GM23338 (cell line): ENCODE measurements at regions not wholly inside any gene's neighbourhood (a gene's known extent, or its start where the extent isn't known, plus 50 kb on each side); places are given as distances from the start of the nearest gene placed in this dataset.

Source experiments
- ATAC-seq: fragments of 200-7000 bp; cut with Tn5 transposase; 3 replicates; pipeline ENCODE4 v1.9.1; 2020
- DNase-seq: peaks from one replicate; pipeline ENCODE4 v3.0.0-alpha.2; 2015; ENCODE audit warnings: low spot score
- H2AFZ ChIP-seq: fragments of 200-600 bp; sonication (generic); 2 replicates; pipeline ENCODE4 v1.8.0; 2016; ENCODE audit warnings: antibody characterized with exemption, mild to moderate bottlenecking, moderate library complexity
- H3F3A ChIP-seq: fragments of 200-600 bp; sonication (generic); replicated peaks from 2 replicates; pipeline ENCODE4 v1.8.0; 2017; ENCODE audit warnings: antibody characterized with exemption, mixed run types, low read depth
- H3K27ac ChIP-seq: fragments of 200-600 bp; sonication (generic); 2 replicates; pipeline ENCODE4 v1.6.1; 2016; ENCODE audit warnings: low read depth
- H3K27me3 ChIP-seq: fragments of 200-600 bp; sonication (generic); 2 replicates; pipeline ENCODE4 v1.8.0; 2016; ENCODE audit warnings: mild to moderate bottlenecking, mixed run types, moderate library complexity; ENCODE audit not compliant: insufficient read depth
- H3K36me3 ChIP-seq: fragments of 200-600 bp; sonication (generic); 2 replicates; pipeline ENCODE4 v1.8.0; 2016; ENCODE audit warnings: mild to moderate bottlenecking; ENCODE audit not compliant: insufficient read depth
- H3K4me1 ChIP-seq: fragments of 200-600 bp; sonication (generic); 2 replicates; pipeline ENCODE4 v1.8.0; 2016; ENCODE audit warnings: mild to moderate bottlenecking, moderate library complexity; ENCODE audit not compliant: insufficient read depth
- H3K4me2 ChIP-seq: fragments of 200-600 bp; sonication (generic); 2 replicates; pipeline ENCODE4 v1.7.1; 2017; ENCODE audit warnings: mixed run types
- H3K4me3 ChIP-seq: fragments of 200-600 bp; sonication (generic); 2 replicates; pipeline ENCODE4 v1.6.1; 2016; ENCODE audit warnings: mixed run types
- H3K79me2 ChIP-seq: fragments of 200-600 bp; sonication (generic); replicated peaks from 2 replicates; pipeline ENCODE4 v1.8.0; 2017; ENCODE audit warnings: mild to moderate bottlenecking; ENCODE audit not compliant: insufficient read depth
- H3K9me2 ChIP-seq: fragments of 200-600 bp; sonication (generic); 2 replicates; pipeline ENCODE4 v1.8.0; 2017; ENCODE audit not compliant: insufficient read depth
- H4K20me1 ChIP-seq: fragments of 200-600 bp; sonication (generic); replicated peaks from 2 replicates; pipeline ENCODE4 v1.8.0; 2017; ENCODE audit warnings: mild to moderate bottlenecking; ENCODE audit not compliant: insufficient read depth
- H3K27ac Mint-ChIP-seq: 2 replicates; pipeline ENCODE4 v1.8.0; 2020; ENCODE audit warnings: inconsistent platforms, mild to moderate bottlenecking, moderate library complexity, mixed read lengths
- H3K27me3 Mint-ChIP-seq: 3 replicates; pipeline ENCODE4 v1.8.0; 2022; ENCODE audit warnings: low read depth, mild to moderate bottlenecking, moderate library complexity, mixed read lengths, inconsistent platforms; ENCODE audit not compliant: insufficient read depth, poor library complexity
- H3K36me3 Mint-ChIP-seq: 3 replicates; pipeline ENCODE4 v1.8.0; 2021; ENCODE audit warnings: low read depth, mild to moderate bottlenecking, inconsistent platforms, moderate library complexity, mixed read lengths
- H3K4me1 Mint-ChIP-seq: 3 replicates; pipeline ENCODE4 v1.8.0; 2020; ENCODE audit warnings: mild to moderate bottlenecking, inconsistent platforms, mixed read lengths
- H3K4me3 Mint-ChIP-seq: 3 replicates; pipeline ENCODE4 v1.8.0; 2021; ENCODE audit warnings: moderate library complexity, mild to moderate bottlenecking, inconsistent platforms, mixed read lengths
- H3K9me3 Mint-ChIP-seq: 3 replicates; pipeline ENCODE4 v1.8.0; 2020; ENCODE audit warnings: moderate library complexity, mild to moderate bottlenecking, inconsistent platforms, mixed read lengths
- CREB1 ChIP-seq: fragments of 250-450 bp; sonication (Bioruptor Pico); IDR thresholded peaks from 2 replicates; pipeline ENCODE4 v1.5.0; 2020; ENCODE audit warnings: low read depth, mild to moderate bottlenecking, moderate library complexity
- EZH2 ChIP-seq: fragments of 200-600 bp; sonication (generic); IDR thresholded peaks from one replicate; pipeline ENCODE4 v1.8.0; 2017; ENCODE audit warnings: antibody characterized with exemption, mild to moderate bottlenecking, low read depth; ENCODE audit not compliant: unreplicated experiment
- JUNB ChIP-seq: IDR thresholded peaks from one replicate; pipeline ENCODE4 v1.6.1; 2016; ENCODE audit warnings: antibody characterized with exemption; ENCODE audit not compliant: unreplicated experiment
- NANOG ChIP-seq: IDR thresholded peaks from 2 replicates; pipeline ENCODE4 v1.6.1; 2016; ENCODE audit warnings: antibody characterized with exemption, borderline replicate concordance
- POLR2AphosphoS5 ChIP-seq: IDR thresholded peaks from 2 replicates; pipeline ENCODE4 v1.6.1; 2016; ENCODE audit warnings: antibody characterized with exemption, low read depth
- STAT1 ChIP-seq: IDR thresholded peaks from one replicate; pipeline ENCODE4 v1.6.1; 2016; ENCODE audit warnings: antibody characterized with exemption; ENCODE audit not compliant: unreplicated experiment
- ZNF114 ChIP-seq: fragments of 250-450 bp; sonication (Bioruptor Pico); IDR thresholded peaks from 2 replicates; pipeline ENCODE4 v1.5.0; 2020; ENCODE audit warnings: mild to moderate bottlenecking, moderate library complexity
- ZNF331 ChIP-seq: fragments of 250-450 bp; sonication (Bioruptor Pico); IDR thresholded peaks from 2 replicates; pipeline ENCODE4 v1.5.0; 2020; ENCODE audit warnings: low read depth, mild to moderate bottlenecking, moderate library complexity
- TF ChIP-seq, protein P1 (sequence below): IDR thresholded peaks from 2 replicates; pipeline ENCODE4 v1.6.1; 2016; ENCODE audit warnings: antibody characterized with exemption
- TF ChIP-seq, protein P2 (sequence below): fragments of 250-450 bp; sonication (Bioruptor Pico); IDR thresholded peaks from 2 replicates; pipeline ENCODE4 v1.5.0; 2020; ENCODE audit warnings: mild to moderate bottlenecking, moderate library complexity
- TF ChIP-seq, protein P3 (sequence below), 2 experiments: fragments of 200-600 bp in 1 of 2; sonication (generic) in 1 of 2; conservative IDR thresholded peaks; 2 replicates each; pipeline versions ENCODE4 v1.5.1 to v1.6.1; 2016 to 2017; ENCODE audit warnings: antibody characterized with exemption in 2 of 2, low read depth in 2 of 2, mild to moderate bottlenecking in 2 of 2, moderate library complexity in 1 of 2

GRCh38 chr21:41667136-41667535 is 99.7 kb downstream of the RIPK4 start:
- H3K27me3 ChIP-seq = no peaks in the 10 kb centered on the region
- H3K4me3 Mint-ChIP-seq = no peak overlapping the region
- no peaks in the 10 kb centered on the region for H3K36me3 ChIP-seq
- DNase-seq = no peak
- H3F3A ChIP-seq = no peaks in the 10 kb centered on the region
- no peak overlapping the region for H3K27ac Mint-ChIP-seq
- peaks cover 13% of the 10 kb centered on the region for H3K27me3 Mint-ChIP-seq
- H3K4me1 Mint-ChIP-seq = 0 out of 3 replicates have a peak, but pooled peaks cover 4% of the 10 kb centered on the region
- no peaks in the 10 kb centered on the region for H3K79me2 ChIP-seq
- no peak overlapping the region for H3K4me2 ChIP-seq
- H3K4me1 ChIP-seq = no peaks in the 10 kb centered on the region
- H2AFZ ChIP-seq = no peak overlapping the region
- no peak overlapping the region for H3K27ac ChIP-seq
- no peaks in the 10 kb centered on the region for H3K9me3 Mint-ChIP-seq
- no peak overlapping the region for H3K4me3 ChIP-seq
- TF ChIP-seq POLR2AphosphoS5 (no peak), STAT1 (no peak), ZNF331 (no peak), NANOG (no peak), EZH2 (no peak), JUNB (no peak), ZNF114 (no peak), CREB1 (CRISPR knock-in tag) (no peak)
- TF ChIP-seq, protein P1, sequence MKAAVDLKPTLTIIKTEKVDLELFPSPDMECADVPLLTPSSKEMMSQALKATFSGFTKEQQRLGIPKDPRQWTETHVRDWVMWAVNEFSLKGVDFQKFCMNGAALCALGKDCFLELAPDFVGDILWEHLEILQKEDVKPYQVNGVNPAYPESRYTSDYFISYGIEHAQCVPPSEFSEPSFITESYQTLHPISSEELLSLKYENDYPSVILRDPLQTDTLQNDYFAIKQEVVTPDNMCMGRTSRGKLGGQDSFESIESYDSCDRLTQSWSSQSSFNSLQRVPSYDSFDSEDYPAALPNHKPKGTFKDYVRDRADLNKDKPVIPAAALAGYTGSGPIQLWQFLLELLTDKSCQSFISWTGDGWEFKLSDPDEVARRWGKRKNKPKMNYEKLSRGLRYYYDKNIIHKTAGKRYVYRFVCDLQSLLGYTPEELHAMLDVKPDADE = no peak
- TF ChIP-seq, protein P2, sequence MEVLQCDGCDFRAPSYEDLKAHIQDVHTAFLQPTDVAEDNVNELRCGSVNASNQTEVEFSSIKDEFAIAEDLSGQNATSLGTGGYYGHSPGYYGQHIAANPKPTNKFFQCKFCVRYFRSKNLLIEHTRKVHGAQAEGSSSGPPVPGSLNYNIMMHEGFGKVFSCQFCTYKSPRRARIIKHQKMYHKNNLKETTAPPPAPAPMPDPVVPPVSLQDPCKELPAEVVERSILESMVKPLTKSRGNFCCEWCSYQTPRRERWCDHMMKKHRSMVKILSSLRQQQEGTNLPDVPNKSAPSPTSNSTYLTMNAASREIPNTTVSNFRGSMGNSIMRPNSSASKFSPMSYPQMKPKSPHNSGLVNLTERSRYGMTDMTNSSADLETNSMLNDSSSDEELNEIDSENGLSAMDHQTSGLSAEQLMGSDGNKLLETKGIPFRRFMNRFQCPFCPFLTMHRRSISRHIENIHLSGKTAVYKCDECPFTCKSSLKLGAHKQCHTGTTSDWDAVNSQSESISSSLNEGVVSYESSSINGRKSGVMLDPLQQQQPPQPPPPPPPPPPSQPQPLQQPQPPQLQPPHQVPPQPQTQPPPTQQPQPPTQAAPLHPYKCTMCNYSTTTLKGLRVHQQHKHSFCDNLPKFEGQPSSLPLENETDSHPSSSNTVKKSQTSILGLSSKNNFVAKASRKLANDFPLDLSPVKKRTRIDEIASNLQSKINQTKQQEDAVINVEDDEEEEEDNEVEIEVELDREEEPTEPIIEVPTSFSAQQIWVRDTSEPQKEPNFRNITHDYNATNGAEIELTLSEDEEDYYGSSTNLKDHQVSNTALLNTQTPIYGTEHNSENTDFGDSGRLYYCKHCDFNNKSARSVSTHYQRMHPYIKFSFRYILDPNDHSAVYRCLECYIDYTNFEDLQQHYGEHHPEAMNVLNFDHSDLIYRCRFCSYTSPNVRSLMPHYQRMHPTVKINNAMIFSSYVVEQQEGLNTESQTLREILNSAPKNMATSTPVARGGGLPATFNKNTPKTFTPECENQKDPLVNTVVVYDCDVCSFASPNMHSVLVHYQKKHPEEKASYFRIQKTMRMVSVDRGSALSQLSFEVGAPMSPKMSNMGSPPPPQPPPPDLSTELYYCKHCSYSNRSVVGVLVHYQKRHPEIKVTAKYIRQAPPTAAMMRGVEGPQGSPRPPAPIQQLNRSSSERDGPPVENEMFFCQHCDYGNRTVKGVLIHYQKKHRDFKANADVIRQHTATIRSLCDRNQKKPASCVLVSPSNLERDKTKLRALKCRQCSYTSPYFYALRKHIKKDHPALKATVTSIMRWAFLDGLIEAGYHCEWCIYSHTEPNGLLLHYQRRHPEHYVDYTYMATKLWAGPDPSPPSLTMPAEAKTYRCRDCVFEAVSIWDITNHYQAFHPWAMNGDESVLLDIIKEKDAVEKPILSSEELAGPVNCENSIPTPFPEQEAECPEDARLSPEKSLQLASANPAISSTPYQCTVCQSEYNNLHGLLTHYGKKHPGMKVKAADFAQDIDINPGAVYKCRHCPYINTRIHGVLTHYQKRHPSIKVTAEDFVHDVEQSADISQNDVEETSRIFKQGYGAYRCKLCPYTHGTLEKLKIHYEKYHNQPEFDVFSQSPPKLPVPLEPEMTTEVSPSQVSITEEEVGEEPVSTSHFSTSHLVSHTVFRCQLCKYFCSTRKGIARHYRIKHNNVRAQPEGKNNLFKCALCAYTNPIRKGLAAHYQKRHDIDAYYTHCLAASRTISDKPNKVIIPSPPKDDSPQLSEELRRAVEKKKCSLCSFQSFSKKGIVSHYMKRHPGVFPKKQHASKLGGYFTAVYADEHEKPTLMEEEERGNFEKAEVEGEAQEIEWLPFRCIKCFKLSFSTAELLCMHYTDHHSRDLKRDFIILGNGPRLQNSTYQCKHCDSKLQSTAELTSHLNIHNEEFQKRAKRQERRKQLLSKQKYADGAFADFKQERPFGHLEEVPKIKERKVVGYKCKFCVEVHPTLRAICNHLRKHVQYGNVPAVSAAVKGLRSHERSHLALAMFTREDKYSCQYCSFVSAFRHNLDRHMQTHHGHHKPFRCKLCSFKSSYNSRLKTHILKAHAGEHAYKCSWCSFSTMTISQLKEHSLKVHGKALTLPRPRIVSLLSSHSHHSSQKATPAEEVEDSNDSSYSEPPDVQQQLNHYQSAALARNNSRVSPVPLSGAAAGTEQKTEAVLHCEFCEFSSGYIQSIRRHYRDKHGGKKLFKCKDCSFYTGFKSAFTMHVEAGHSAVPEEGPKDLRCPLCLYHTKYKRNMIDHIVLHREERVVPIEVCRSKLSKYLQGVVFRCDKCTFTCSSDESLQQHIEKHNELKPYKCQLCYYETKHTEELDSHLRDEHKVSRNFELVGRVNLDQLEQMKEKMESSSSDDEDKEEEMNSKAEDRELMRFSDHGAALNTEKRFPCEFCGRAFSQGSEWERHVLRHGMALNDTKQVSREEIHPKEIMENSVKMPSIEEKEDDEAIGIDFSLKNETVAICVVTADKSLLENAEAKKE (CRISPR knock-in tag) = no peak
- TF ChIP-seq, protein P3, sequence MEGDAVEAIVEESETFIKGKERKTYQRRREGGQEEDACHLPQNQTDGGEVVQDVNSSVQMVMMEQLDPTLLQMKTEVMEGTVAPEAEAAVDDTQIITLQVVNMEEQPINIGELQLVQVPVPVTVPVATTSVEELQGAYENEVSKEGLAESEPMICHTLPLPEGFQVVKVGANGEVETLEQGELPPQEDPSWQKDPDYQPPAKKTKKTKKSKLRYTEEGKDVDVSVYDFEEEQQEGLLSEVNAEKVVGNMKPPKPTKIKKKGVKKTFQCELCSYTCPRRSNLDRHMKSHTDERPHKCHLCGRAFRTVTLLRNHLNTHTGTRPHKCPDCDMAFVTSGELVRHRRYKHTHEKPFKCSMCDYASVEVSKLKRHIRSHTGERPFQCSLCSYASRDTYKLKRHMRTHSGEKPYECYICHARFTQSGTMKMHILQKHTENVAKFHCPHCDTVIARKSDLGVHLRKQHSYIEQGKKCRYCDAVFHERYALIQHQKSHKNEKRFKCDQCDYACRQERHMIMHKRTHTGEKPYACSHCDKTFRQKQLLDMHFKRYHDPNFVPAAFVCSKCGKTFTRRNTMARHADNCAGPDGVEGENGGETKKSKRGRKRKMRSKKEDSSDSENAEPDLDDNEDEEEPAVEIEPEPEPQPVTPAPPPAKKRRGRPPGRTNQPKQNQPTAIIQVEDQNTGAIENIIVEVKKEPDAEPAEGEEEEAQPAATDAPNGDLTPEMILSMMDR (conservative IDR thresholded peaks at IDR 0.05; ENCODE audit: low read depth in 2 of 2) = no peak
- no peaks in the 10 kb centered on the region for H3K9me2 ChIP-seq
- H4K20me1 ChIP-seq = no peaks in the 10 kb centered on the region
- H3K36me3 Mint-ChIP-seq = no peaks in the 10 kb centered on the region
- no peak for ATAC-seq
